AML-193 (cell line): ENCODE measurements at regions not wholly inside any gene's neighbourhood (a gene's known extent, or its start where the extent isn't known, plus 50 kb on each side); places are given as distances from the start of the nearest gene placed in this dataset.

ENCODE experiments used
- DNase-seq, 2 experiments: peaks; one replicate each; lab custom pipeline; 2025; lab: John Stamatoyannopoulos, UW

GRCh38 chrX:113726898-113727297 lies 857.0 kb upstream of the HTR2C start:
- DNase-seq: no peak

GRCh38 chrX:113726466-113726865 lies 857.4 kb upstream of the HTR2C start:
- no peak for DNase-seq

- DNase-seq: no peak
These were observed 857.9 kb upstream of the HTR2C start for GRCh38 chrX:113726009-113726408.

GRCh38 chrX:113699939-113700338 lies 859.3 kb upstream of the AMOT start:
- no peak for DNase-seq

- DNase-seq: no peak
These were observed 834.6 kb upstream of the AMOT start for GRCh38 chrX:113675278-113675677.

- no peak for DNase-seq
These were observed 810.7 kb upstream of the AMOT start for GRCh38 chrX:113651306-113651705.

- DNase-seq: no peak
These were observed 803.8 kb upstream of the AMOT start for GRCh38 chrX:113644426-113644825.

GRCh38 chrX:113634565-113634964 lies 793.9 kb upstream of the AMOT start:
- no peak for DNase-seq

GRCh38 chrX:113629326-113629725 lies 788.7 kb upstream of the AMOT start:
- DNase-seq: no peak

GRCh38 chrX:113594123-113594841 lies 753.7 kb upstream of the AMOT start:
- DNase-seq: no peak

- no peak for DNase-seq
These were observed 745.8 kb upstream of the AMOT start for GRCh38 chrX:113586281-113586898.

GRCh38 chrX:113580486-113580885 lies 739.9 kb upstream of the AMOT start:
- no peak for DNase-seq

GRCh38 chrX:113558576-113558975 lies 717.9 kb upstream of the AMOT start:
- DNase-seq: no peak

- DNase-seq: no peak
These were observed 711.3 kb upstream of the AMOT start for GRCh38 chrX:113551919-113552318.

GRCh38 chrX:113548308-113549015 lies 707.8 kb upstream of the AMOT start:
- DNase-seq: no peak

- DNase-seq: no peak
These were observed 704.4 kb upstream of the AMOT start for GRCh38 chrX:113545040-113545439.

GRCh38 chrX:113539599-113540356 lies 699.1 kb upstream of the AMOT start:
- DNase-seq: no peak

GRCh38 chrX:113529426-113530013 lies 688.9 kb upstream of the AMOT start:
- DNase-seq: no peak

GRCh38 chrX:113522814-113523213 lies 682.2 kb upstream of the AMOT start:
- no peak for DNase-seq

GRCh38 chrX:113514906-113515305 lies 674.3 kb upstream of the AMOT start:
- DNase-seq: no peak

GRCh38 chrX:113512700-113513395 lies 672.2 kb upstream of the AMOT start:
- no peak for DNase-seq
